Kidney (tissue), 13 donors: ENCODE measurements at regions not wholly inside any gene's neighbourhood (a gene's known extent, or its start where the extent isn't known, plus 50 kb on each side); places are given as distances from the start of the nearest gene placed in this dataset.

Experiments used
- DNase-seq, 5 donors: peaks; one replicate each; pipeline ENCODE4 v3.0.0-alpha.2; 2013 to 2020
- FAIRE-seq: peaks from 2 replicates; lab custom pipeline; 2012; peaks lifted over from hg19 to GRCh38; lab: Jason Lieb, UNC
- H3K27ac ChIP-seq, 2 donors: one replicate each; pipeline ENCODE4 v1.7.0; 2013; ENCODE audit warnings: low read depth in 2 of 2, low read length in 2 of 2, inconsistent platforms in 1 of 2
- H3K27me3 ChIP-seq: one replicate; pipeline ENCODE4 v1.7.1; 2013; ENCODE audit warnings: low read length, inconsistent platforms; ENCODE audit not compliant: control insufficient read depth, insufficient read depth
- H3K36me3 ChIP-seq, 3 donors: one replicate each; pipeline versions ENCODE4 v1.7.0 to v1.7.1; 2013; ENCODE audit warnings: low read length in 3 of 3, control low read depth in 1 of 3, inconsistent platforms in 1 of 3; ENCODE audit not compliant: insufficient read depth in 3 of 3, control insufficient read depth in 2 of 3
- H3K4me1 ChIP-seq, 3 donors: one replicate each; pipeline versions ENCODE4 v1.7.0 to v1.7.1; 2013; ENCODE audit warnings: low read length in 3 of 3, inconsistent platforms in 1 of 3, low read depth in 1 of 3; ENCODE audit not compliant: control insufficient read depth in 2 of 3, insufficient read depth in 2 of 3
- H3K4me3 ChIP-seq, 3 donors: one replicate each; pipeline versions ENCODE4 v1.7.0 to v1.8.1; 2013; ENCODE audit warnings: low read length in 3 of 3, control low read depth in 1 of 3, inconsistent platforms in 1 of 3
- H3K9ac ChIP-seq, 3 donors: one replicate each; pipeline versions ENCODE4 v1.7.0 to v1.7.1; 2013; ENCODE audit warnings: low read length in 3 of 3, control low read depth in 1 of 3, inconsistent platforms in 1 of 3
- H3K9me3 ChIP-seq, 3 donors: one replicate each; pipeline versions ENCODE4 v1.7.0 to v1.7.1; 2013; ENCODE audit warnings: low read length in 3 of 3, control low read depth in 1 of 3, inconsistent platforms in 1 of 3; ENCODE audit not compliant: control insufficient read depth in 2 of 3, insufficient read depth in 1 of 3
- intact Hi-C: fragments of 100-400 bp; cut with DNase I; formaldehyde crosslinking; loops from one replicate; pipeline ENCODE4 v1.11.1; 2022
- TF ChIP-seq, protein P1 (sequence below): IDR thresholded peaks from 3 replicates; pipeline ENCODE4 v1.5.1; 2012; ENCODE audit warnings: mild to moderate bottlenecking, moderate library complexity, borderline replicate concordance; ENCODE audit not compliant: insufficient read depth; ENCODE audit errors: extremely low read depth
- donor health status: control.
- donor health status: control.
- donor health status: control.
- donor health status: control.
- donor health status: control.
- donor health status: DM: yes; HTN: yes; CAD: no.
- donor health status: Normal renal cell carcinoma (clear cell type).

- no peak for FAIRE-seq
- no peak overlapping the region for H3K4me3 ChIP-seq
- H3K9ac ChIP-seq = no peak overlapping the region
- H3K27me3 ChIP-seq = no peaks in the 10 kb centered on the region
- H3K4me1 ChIP-seq = no peaks in the 10 kb centered on the region
- intact Hi-C loops = no loop called here
- DNase-seq = no peak
- H3K27ac ChIP-seq = no peak overlapping the region
- H3K36me3 ChIP-seq = no peaks in the 10 kb centered on the region
- peaks cover 0 to 5% (median 0%) of the 10 kb centered on the region in 3 donors for H3K9me3 ChIP-seq
- TF ChIP-seq, protein P1, sequence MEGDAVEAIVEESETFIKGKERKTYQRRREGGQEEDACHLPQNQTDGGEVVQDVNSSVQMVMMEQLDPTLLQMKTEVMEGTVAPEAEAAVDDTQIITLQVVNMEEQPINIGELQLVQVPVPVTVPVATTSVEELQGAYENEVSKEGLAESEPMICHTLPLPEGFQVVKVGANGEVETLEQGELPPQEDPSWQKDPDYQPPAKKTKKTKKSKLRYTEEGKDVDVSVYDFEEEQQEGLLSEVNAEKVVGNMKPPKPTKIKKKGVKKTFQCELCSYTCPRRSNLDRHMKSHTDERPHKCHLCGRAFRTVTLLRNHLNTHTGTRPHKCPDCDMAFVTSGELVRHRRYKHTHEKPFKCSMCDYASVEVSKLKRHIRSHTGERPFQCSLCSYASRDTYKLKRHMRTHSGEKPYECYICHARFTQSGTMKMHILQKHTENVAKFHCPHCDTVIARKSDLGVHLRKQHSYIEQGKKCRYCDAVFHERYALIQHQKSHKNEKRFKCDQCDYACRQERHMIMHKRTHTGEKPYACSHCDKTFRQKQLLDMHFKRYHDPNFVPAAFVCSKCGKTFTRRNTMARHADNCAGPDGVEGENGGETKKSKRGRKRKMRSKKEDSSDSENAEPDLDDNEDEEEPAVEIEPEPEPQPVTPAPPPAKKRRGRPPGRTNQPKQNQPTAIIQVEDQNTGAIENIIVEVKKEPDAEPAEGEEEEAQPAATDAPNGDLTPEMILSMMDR = no peak
Measured at GRCh38 chr14:36394593-36394992, 74.2 kb upstream of the MBIP start.

DNA sequence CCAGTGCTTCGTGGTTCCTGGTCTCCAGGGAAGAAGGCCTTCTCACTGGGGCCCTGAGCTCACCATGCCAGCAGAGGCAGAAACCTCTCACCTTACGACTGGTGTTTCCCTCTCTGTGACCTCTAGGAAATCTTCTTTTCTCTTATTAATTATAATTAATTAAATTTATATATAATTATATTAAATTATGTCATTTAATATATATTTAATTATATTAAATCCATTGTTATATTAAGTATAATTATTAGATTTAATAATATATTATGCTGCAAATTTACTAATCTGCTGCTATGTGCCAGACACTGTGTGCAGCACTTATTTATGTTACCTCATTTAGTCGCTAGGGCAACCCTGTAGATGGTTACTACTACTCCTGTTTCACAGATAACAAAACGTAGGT is 70.3 kb upstream of the MBIP start:
- H3K27me3 ChIP-seq = no peaks in the 10 kb centered on the region
- no peaks in the 10 kb centered on the region for H3K36me3 ChIP-seq
- no peaks in the 10 kb centered on the region for H3K4me1 ChIP-seq
- intact Hi-C loops = no loop called here
- no peak overlapping the region for H3K4me3 ChIP-seq
- H3K9ac ChIP-seq = no peak overlapping the region
- TF ChIP-seq, protein P1 = no peak
- H3K27ac ChIP-seq = no peak overlapping the region
- no peak for FAIRE-seq
- DNase-seq = no peak
- no peaks in the 10 kb centered on the region for H3K9me3 ChIP-seq

GRCh38 chr14:36383767-36384431 is 63.5 kb upstream of the MBIP start:
- Histone ChIP-seq H3K27ac (no peak overlapping the region), H3K9ac (no peak overlapping the region), H3K4me1 (no peaks in the 10 kb centered on the region), H3K36me3 (no peaks in the 10 kb centered on the region), H3K9me3 (no peaks in the 10 kb centered on the region), H3K4me3 (no peak overlapping the region), H3K27me3 (no peaks in the 10 kb centered on the region)
- intact Hi-C loops = no loop called here
- TF ChIP-seq, protein P1 = no peak
- FAIRE-seq = no peak
- DNase-seq = no peak
